Mucosa of rectum (tissue), 2 donors: ENCODE measurements at regions not wholly inside any gene's neighbourhood (a gene's known extent, or its start where the extent isn't known, plus 50 kb on each side); places are given as distances from the start of the nearest gene placed in this dataset.

Experiments
- H3K27ac ChIP-seq, 2 donors: one replicate each; pipeline ENCODE4 v1.7.0; 2013; ENCODE audit warnings: inconsistent platforms in 2 of 2, low read depth in 2 of 2, low read length in 2 of 2
- H3K27me3 ChIP-seq, 2 donors: one replicate each; pipeline ENCODE4 v1.7.0; 2013; ENCODE audit warnings: low read length in 2 of 2; ENCODE audit not compliant: control insufficient read depth in 2 of 2, insufficient read depth in 2 of 2
- H3K36me3 ChIP-seq, 2 donors: one replicate each; pipeline ENCODE4 v1.7.0; 2013; ENCODE audit warnings: low read length in 2 of 2; ENCODE audit not compliant: control insufficient read depth in 2 of 2, insufficient read depth in 2 of 2
- H3K4me1 ChIP-seq, 2 donors: one replicate each; pipeline ENCODE4 v1.7.0; 2013; ENCODE audit warnings: low read length in 2 of 2, mild to moderate bottlenecking in 1 of 2; ENCODE audit not compliant: control insufficient read depth in 2 of 2, insufficient read depth in 2 of 2
- H3K4me3 ChIP-seq, 2 donors: one replicate each; pipeline ENCODE4 v1.7.0; 2013; ENCODE audit warnings: low read length in 2 of 2
- H3K9ac ChIP-seq, 2 donors: one replicate each; pipeline ENCODE4 v1.7.0; 2013; ENCODE audit warnings: low read length in 2 of 2, low read depth in 1 of 2, mild to moderate bottlenecking in 1 of 2
- H3K9me3 ChIP-seq, 2 donors: one replicate each; pipeline ENCODE4 v1.7.0; 2013; ENCODE audit warnings: low read length in 2 of 2; ENCODE audit not compliant: control insufficient read depth in 2 of 2
- donor health status: healthy.
- donor health status: Normal muscosa, but diverticular disease.

- Histone ChIP-seq H3K9me3 (no peaks in the 10 kb centered on the region), H3K4me3 (no peak overlapping the region), H3K27me3 (no peaks in the 10 kb centered on the region), H3K4me1 (no peaks in the 10 kb centered on the region), H3K27ac (no peak overlapping the region), H3K36me3 (no peaks in the 10 kb centered on the region), H3K9ac (no peak overlapping the region)
Measured at GRCh38 chr7:46205478-46205877, 284.4 kb upstream of the IGFBP3 start.

DNA sequence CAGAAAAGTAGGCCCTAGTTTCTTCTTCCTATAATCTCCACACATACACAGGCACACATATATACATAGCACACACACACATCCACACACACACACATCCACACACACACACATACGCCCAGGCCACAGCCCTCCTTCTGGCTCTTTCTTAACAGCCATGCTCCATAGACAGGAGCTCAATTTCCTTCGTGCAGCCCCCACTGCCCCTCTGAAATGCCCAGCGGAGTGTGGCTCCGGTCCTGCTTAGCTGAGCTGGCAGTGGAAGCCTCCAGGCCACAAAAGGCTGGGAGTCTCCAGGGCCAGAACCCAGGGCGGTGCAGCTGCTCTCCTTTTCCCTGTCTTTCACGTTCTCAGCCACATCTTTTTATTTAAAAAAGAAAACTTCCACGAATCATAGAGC, 282.9 kb upstream of the IGFBP3 start:
- H3K4me3 ChIP-seq: no peak overlapping the region
- H3K4me1 ChIP-seq: no peaks in the 10 kb centered on the region
- H3K27me3 ChIP-seq: no peaks in the 10 kb centered on the region
- no peak overlapping the region for H3K9ac ChIP-seq
- no peaks in the 10 kb centered on the region for H3K9me3 ChIP-seq
- H3K27ac ChIP-seq: no peak overlapping the region
- H3K36me3 ChIP-seq: no peaks in the 10 kb centered on the region

DNA sequence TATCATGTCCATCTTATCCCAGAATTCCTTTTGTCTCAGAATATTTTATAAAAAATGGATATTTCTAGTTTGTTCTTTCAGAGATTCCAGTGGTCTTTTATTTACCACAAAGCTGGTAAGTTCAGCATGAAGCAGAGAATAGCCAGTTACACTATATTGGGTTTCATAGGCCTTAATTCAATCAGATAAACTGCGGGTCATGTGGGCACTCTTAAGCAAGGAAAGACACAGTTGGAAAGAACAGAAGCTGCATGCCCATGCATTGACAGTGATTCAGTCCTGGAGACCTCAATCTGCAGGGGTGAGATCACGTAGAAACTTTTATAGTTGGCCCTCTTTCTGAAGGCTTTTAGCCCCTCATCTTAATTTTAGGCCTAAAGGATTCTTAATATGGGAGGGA, 281.3 kb upstream of the IGFBP3 start:
- Histone ChIP-seq H3K9me3 (no peaks in the 10 kb centered on the region), H3K9ac (no peak overlapping the region), H3K27me3 (no peaks in the 10 kb centered on the region), H3K36me3 (no peaks in the 10 kb centered on the region), H3K4me1 (no peaks in the 10 kb centered on the region), H3K4me3 (no peak overlapping the region), H3K27ac (no peak overlapping the region)

- H3K9ac ChIP-seq: no peak overlapping the region
- H3K4me3 ChIP-seq: no peak overlapping the region
- H3K27me3 ChIP-seq: no peaks in the 10 kb centered on the region
- H3K36me3 ChIP-seq: no peaks in the 10 kb centered on the region
- H3K4me1 ChIP-seq: no peaks in the 10 kb centered on the region
- H3K27ac ChIP-seq: no peak overlapping the region
- H3K9me3 ChIP-seq: no peaks in the 10 kb centered on the region
Measured at GRCh38 chr7:46201961-46202360, 280.9 kb upstream of the IGFBP3 start.

- Histone ChIP-seq H3K27me3 (no peaks in the 10 kb centered on the region), H3K4me1 (no peaks in the 10 kb centered on the region), H3K27ac (no peak overlapping the region), H3K4me3 (no peak overlapping the region), H3K36me3 (no peaks in the 10 kb centered on the region), H3K9me3 (no peaks in the 10 kb centered on the region), H3K9ac (no peak overlapping the region)
Measured at GRCh38 chr7:46198701-46199100, 277.6 kb upstream of the IGFBP3 start.

GRCh38 chr7:46197785-46198540, 276.9 kb upstream of the IGFBP3 start:
- no peaks in the 10 kb centered on the region for H3K4me1 ChIP-seq
- no peaks in the 10 kb centered on the region for H3K9me3 ChIP-seq
- no peak overlapping the region for H3K9ac ChIP-seq
- no peak overlapping the region for H3K4me3 ChIP-seq
- no peaks in the 10 kb centered on the region for H3K27me3 ChIP-seq
- H3K36me3 ChIP-seq: no peaks in the 10 kb centered on the region
- no peak overlapping the region for H3K27ac ChIP-seq

DNA sequence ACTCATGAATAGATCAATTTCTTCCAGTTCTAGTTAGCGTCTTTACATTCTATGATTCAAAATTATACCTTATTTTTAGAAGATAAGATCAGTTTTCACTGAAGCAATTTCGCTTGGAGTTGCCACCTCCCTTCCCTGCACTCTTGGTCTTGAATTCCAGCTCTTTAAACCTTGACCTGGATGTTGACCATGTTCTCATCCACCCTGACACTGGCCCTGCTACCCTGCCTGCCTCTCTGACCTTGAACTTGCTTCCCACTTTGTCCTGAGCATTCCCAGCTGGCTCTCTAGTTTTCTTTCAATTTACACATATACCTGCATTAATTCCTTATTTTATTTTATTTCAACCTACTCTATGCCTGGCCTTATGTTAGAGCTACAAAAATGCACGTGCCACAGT, 274.9 kb upstream of the IGFBP3 start:
- no peak overlapping the region for H3K9ac ChIP-seq
- no peak overlapping the region for H3K27ac ChIP-seq
- no peaks in the 10 kb centered on the region for H3K9me3 ChIP-seq
- no peaks in the 10 kb centered on the region for H3K4me1 ChIP-seq
- H3K36me3 ChIP-seq: no peaks in the 10 kb centered on the region
- H3K4me3 ChIP-seq: no peak overlapping the region
- H3K27me3 ChIP-seq: no peaks in the 10 kb centered on the region

GRCh38 chr7:46192271-46192670, 271.2 kb upstream of the IGFBP3 start:
- H3K27ac ChIP-seq: no peak overlapping the region
- no peaks in the 10 kb centered on the region for H3K36me3 ChIP-seq
- no peak overlapping the region for H3K4me3 ChIP-seq
- no peak overlapping the region for H3K9ac ChIP-seq
- H3K9me3 ChIP-seq: no peaks in the 10 kb centered on the region
- H3K27me3 ChIP-seq: no peaks in the 10 kb centered on the region
- H3K4me1 ChIP-seq: no peaks in the 10 kb centered on the region

- Histone ChIP-seq H3K27me3 (no peaks in the 10 kb centered on the region), H3K36me3 (no peaks in the 10 kb centered on the region), H3K4me1 (no peaks in the 10 kb centered on the region), H3K9ac (no peak overlapping the region), H3K4me3 (no peak overlapping the region), H3K9me3 (no peaks in the 10 kb centered on the region), H3K27ac (no peak overlapping the region)
Measured at GRCh38 chr7:46191776-46192175, 270.7 kb upstream of the IGFBP3 start.

DNA sequence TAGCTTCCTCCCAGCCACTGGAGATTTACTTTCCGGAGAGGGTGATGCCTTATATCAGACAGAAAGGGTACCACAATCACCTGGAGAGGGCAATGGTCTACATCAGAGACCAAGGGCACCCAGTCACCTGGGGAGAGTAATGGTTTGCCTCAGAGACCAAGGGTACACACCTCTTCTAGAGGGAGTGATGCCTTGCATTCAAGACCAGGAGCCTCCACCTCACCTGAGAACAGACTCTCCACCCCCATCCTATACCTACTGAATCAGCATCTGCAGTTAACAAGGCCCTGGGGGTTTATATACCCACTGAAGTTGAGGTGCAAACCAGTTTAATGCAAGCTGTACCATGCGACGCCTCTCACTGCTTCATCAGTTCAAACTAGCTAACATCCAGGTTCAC, 270.2 kb upstream of the IGFBP3 start:
- Histone ChIP-seq H3K9me3 (no peaks in the 10 kb centered on the region), H3K4me1 (no peaks in the 10 kb centered on the region), H3K4me3 (no peak overlapping the region), H3K36me3 (no peaks in the 10 kb centered on the region), H3K27me3 (no peaks in the 10 kb centered on the region), H3K27ac (no peak overlapping the region), H3K9ac (no peak overlapping the region)
